Astrocyte (in vitro differentiated cells and primary cell): ENCODE measurements at regions not wholly inside any gene's neighbourhood (a gene's known extent, or its start where the extent isn't known, plus 50 kb on each side); places are given as distances from the start of the nearest gene placed in this dataset.

Experiments
- DNase-seq: peaks from one replicate; pipeline ENCODE4 v3.0.0-alpha.2; 2010; ENCODE audit warnings: low read depth
- FAIRE-seq: peaks from 2 replicates; lab custom pipeline; 2011; peaks lifted over from hg19 to GRCh38; lab: Jason Lieb, UNC
- H2AFZ ChIP-seq: 2 replicates; pipeline ENCODE4 v1.6.0; 2012; ENCODE audit warnings: low read depth, low read length, inconsistent platforms
- H3K27ac ChIP-seq: 2 replicates; pipeline ENCODE4 v1.5.1; 2011; ENCODE audit warnings: low read depth, low read length, inconsistent platforms
- H3K27me3 ChIP-seq: 2 replicates; pipeline ENCODE4 v1.6.0; 2011; ENCODE audit warnings: low read length, inconsistent platforms; ENCODE audit not compliant: insufficient read depth
- H3K36me3 ChIP-seq: 2 replicates; pipeline ENCODE4 v1.5.1; 2011; ENCODE audit warnings: low read length, inconsistent platforms; ENCODE audit not compliant: insufficient read depth
- H3K4me1 ChIP-seq: 2 replicates; pipeline ENCODE4 v1.5.1; 2011; ENCODE audit warnings: low read length, inconsistent platforms; ENCODE audit not compliant: insufficient read depth
- H3K4me2 ChIP-seq: 2 replicates; pipeline ENCODE4 v1.6.0; 2012; ENCODE audit warnings: low read length, inconsistent platforms
- H3K4me3 ChIP-seq: 2 replicates; pipeline ENCODE4 v1.5.1; 2011; ENCODE audit warnings: low read depth, mild to moderate bottlenecking, low read length, inconsistent platforms; ENCODE audit not compliant: insufficient read depth
- H3K79me2 ChIP-seq: 2 replicates; pipeline ENCODE4 v1.6.0; 2012; ENCODE audit warnings: mild to moderate bottlenecking, low read length, inconsistent platforms; ENCODE audit not compliant: insufficient read depth
- H3K9ac ChIP-seq: 2 replicates; pipeline ENCODE4 v1.6.0; 2012; ENCODE audit warnings: mild to moderate bottlenecking, low read length, inconsistent platforms
- H3K9me3 ChIP-seq: 2 replicates; pipeline ENCODE4 v1.5.1; 2012; ENCODE audit warnings: low read depth, mild to moderate bottlenecking, low read length, inconsistent platforms; ENCODE audit not compliant: insufficient read depth
- H4K20me1 ChIP-seq: 2 replicates; pipeline ENCODE4 v1.6.0; 2012; ENCODE audit warnings: low read length, inconsistent platforms; ENCODE audit not compliant: insufficient read depth
- H3K27ac Mint-ChIP-seq: one replicate; pipeline ENCODE4 v1.8.0; 2021; ENCODE audit warnings: mild to moderate bottlenecking, mixed read lengths; ENCODE audit not compliant: unreplicated experiment
- H3K27me3 Mint-ChIP-seq: one replicate; pipeline ENCODE4 v1.8.0; 2021; ENCODE audit warnings: low read depth, mixed read lengths; ENCODE audit not compliant: unreplicated experiment
- H3K36me3 Mint-ChIP-seq: one replicate; pipeline ENCODE4 v1.8.0; 2021; ENCODE audit warnings: low read depth, mixed read lengths; ENCODE audit not compliant: unreplicated experiment
- H3K4me1 Mint-ChIP-seq: one replicate; pipeline ENCODE4 v1.8.0; 2021; ENCODE audit warnings: low read depth, mixed read lengths; ENCODE audit not compliant: unreplicated experiment
- H3K4me3 Mint-ChIP-seq: one replicate; pipeline ENCODE4 v1.8.0; 2021; ENCODE audit warnings: mild to moderate bottlenecking, moderate library complexity, mixed read lengths; ENCODE audit not compliant: unreplicated experiment
- H3K9me3 Mint-ChIP-seq: one replicate; pipeline ENCODE4 v1.8.0; 2021; ENCODE audit warnings: mild to moderate bottlenecking, mixed read lengths; ENCODE audit not compliant: unreplicated experiment
- EZH2 ChIP-seq: IDR thresholded peaks from 2 replicates; pipeline ENCODE4 v1.6.1; 2012; ENCODE audit warnings: mild to moderate bottlenecking, low read length, inconsistent platforms; ENCODE audit not compliant: insufficient read depth
- TF ChIP-seq, protein P1 (sequence below): IDR thresholded peaks from 2 replicates; pipeline ENCODE4 v1.5.1; 2011; ENCODE audit warnings: low read depth, mild to moderate bottlenecking, inconsistent platforms, low read length, moderate library complexity; ENCODE audit not compliant: insufficient read depth

DNA sequence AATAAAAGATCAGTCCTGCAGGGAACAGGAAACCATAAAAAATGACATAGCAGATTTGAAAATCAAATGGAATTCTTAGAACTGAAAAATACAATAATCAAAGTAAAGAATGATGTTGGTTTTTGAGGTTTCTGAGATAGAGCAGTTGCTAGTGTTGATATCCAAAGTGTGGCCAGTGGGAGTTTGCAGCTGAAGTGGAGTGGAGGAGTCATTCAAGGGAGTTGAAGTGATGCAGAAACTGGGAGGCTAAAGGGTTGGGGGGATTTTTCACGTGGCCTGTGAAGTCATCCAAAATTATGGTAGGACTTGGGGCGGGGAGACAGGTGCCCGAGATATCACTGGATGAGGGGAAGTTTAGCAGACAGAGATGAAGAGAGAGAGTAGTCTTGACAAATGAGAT lies 123.6 kb downstream of the CDC5L start:
- Mint-ChIP-seq H3K9me3 (no peaks in the 10 kb centered on the region), H3K4me1 (no peaks in the 10 kb centered on the region), H3K27ac (no peak overlapping the region), H3K27me3 (peaks cover 3% of the 10 kb centered on the region), H3K36me3 (no peaks in the 10 kb centered on the region), H3K4me3 (no peak overlapping the region)
- H3K4me3 ChIP-seq = no peak overlapping the region
- no peaks in the 10 kb centered on the region for H3K79me2 ChIP-seq
- H3K27me3 ChIP-seq = peaks cover 31% of the 10 kb centered on the region
- H4K20me1 ChIP-seq = no peaks in the 10 kb centered on the region
- no peak overlapping the region for H3K27ac ChIP-seq
- H3K36me3 ChIP-seq = no peaks in the 10 kb centered on the region
- FAIRE-seq (no peak), DNase-seq (peak; percentile 72)
- H3K4me2 ChIP-seq = no peak overlapping the region
- H3K9me3 ChIP-seq = no peaks in the 10 kb centered on the region
- H3K9ac ChIP-seq = no peak overlapping the region
- H2AFZ ChIP-seq = no peak overlapping the region
- TF ChIP-seq, protein P1, sequence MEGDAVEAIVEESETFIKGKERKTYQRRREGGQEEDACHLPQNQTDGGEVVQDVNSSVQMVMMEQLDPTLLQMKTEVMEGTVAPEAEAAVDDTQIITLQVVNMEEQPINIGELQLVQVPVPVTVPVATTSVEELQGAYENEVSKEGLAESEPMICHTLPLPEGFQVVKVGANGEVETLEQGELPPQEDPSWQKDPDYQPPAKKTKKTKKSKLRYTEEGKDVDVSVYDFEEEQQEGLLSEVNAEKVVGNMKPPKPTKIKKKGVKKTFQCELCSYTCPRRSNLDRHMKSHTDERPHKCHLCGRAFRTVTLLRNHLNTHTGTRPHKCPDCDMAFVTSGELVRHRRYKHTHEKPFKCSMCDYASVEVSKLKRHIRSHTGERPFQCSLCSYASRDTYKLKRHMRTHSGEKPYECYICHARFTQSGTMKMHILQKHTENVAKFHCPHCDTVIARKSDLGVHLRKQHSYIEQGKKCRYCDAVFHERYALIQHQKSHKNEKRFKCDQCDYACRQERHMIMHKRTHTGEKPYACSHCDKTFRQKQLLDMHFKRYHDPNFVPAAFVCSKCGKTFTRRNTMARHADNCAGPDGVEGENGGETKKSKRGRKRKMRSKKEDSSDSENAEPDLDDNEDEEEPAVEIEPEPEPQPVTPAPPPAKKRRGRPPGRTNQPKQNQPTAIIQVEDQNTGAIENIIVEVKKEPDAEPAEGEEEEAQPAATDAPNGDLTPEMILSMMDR = no peak
- no peak for TF ChIP-seq EZH2
- peaks cover 11% of the 10 kb centered on the region for H3K4me1 ChIP-seq

DNA sequence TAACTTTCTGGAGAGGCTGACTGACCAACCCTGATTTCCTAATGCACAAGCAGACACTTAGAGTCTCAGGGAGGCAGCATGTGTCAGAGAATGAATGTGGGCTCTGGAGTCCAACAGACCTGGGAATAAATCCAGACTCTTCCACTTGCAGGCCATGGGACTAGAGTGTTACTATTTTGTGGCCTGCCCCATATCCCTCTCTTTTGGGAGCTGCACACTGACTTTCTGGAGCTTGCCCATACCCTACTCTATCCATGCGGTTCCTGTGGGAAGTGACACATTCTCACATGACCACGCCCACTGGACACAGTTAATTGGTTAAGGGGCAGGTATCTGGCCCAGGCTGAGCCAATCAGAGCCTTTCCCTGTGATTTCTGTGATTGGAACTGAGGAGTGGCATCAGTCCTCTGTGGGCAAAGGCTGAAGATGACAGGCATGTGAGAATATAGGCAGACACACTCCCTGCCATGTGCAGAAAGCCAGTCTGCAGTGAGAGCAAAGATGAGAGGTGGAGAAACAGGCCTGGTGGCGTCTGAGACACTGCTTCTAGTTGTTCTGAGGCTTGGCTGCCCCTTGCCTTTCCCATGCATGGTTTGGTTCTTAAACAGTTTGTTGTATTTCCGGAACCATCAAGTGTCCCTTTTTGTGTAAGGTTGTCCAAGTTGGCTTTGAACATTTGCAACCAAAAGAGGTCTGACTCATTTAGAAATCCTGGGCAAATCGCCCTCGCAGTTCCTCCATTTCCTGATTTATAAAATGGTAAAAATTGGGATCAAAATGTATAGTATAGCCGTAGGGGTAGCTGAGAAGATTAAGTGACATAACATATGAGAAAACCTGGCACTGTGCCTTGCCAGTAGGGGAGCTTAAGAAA lies 125.6 kb downstream of the CDC5L start:
- Histone ChIP-seq H3K27ac (no peak overlapping the region), H3K36me3 (no peaks in the 10 kb centered on the region), H3K9me3 (peaks cover 3% of the 10 kb centered on the region), H3K27me3 (peaks cover 15% of the 10 kb centered on the region), H3K9ac (no peak overlapping the region), H3K4me2 (no peak overlapping the region), H3K4me1 (peaks cover 9% of the 10 kb centered on the region), H2AFZ (no peak overlapping the region), H3K79me2 (no peaks in the 10 kb centered on the region), H4K20me1 (no peaks in the 10 kb centered on the region), H3K4me3 (no peak overlapping the region)
- no peak for TF ChIP-seq EZH2
- TF ChIP-seq, protein P1 = no peak
- Mint-ChIP-seq H3K27me3 (peaks cover 3% of the 10 kb centered on the region), H3K4me3 (no peak overlapping the region), H3K9me3 (peaks cover 3% of the 10 kb centered on the region), H3K27ac (no peak overlapping the region), H3K4me1 (no peaks in the 10 kb centered on the region), H3K36me3 (no peaks in the 10 kb centered on the region)
- FAIRE-seq (no peak), DNase-seq (peak; percentile 61)

DNA sequence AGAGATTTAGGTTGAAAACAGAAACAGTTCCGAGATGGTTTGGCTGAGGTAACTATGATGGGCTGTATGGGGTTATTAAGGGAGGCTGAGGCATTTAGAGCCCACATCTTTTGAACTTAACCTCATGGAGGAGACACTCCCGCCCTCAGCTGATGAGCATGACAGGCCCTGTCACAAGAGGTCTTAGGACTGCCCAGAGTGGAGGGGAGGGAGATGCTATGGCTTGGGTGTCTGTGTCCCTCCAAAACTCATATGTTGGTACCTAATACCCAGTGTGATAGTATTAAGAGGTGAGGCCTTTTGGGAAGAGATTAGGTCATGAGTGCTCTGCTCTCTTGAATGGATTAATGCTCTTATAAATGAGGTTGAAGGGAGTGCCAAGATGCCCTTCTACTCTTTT lies 126.6 kb downstream of the CDC5L start:
- no peak for DNase-seq
- peaks cover 3% of the 10 kb centered on the region for H3K27me3 Mint-ChIP-seq
- H3K9me3 Mint-ChIP-seq = peaks cover 3% of the 10 kb centered on the region
- no peak overlapping the region for H3K4me2 ChIP-seq
- H4K20me1 ChIP-seq = no peaks in the 10 kb centered on the region
- no peak overlapping the region for H2AFZ ChIP-seq
- H3K4me3 Mint-ChIP-seq = no peak overlapping the region
- no peaks in the 10 kb centered on the region for H3K4me1 Mint-ChIP-seq
- no peak overlapping the region for H3K27ac ChIP-seq
- H3K79me2 ChIP-seq = no peaks in the 10 kb centered on the region
- peaks cover 3% of the 10 kb centered on the region for H3K9me3 ChIP-seq
- H3K36me3 ChIP-seq = no peaks in the 10 kb centered on the region
- no peak overlapping the region for H3K9ac ChIP-seq
- peaks cover 15% of the 10 kb centered on the region for H3K27me3 ChIP-seq
- H3K27ac Mint-ChIP-seq = no peak overlapping the region
- H3K36me3 Mint-ChIP-seq = no peaks in the 10 kb centered on the region
- no peak overlapping the region for H3K4me3 ChIP-seq
- TF ChIP-seq EZH2 = no peak
- TF ChIP-seq, protein P1 = no peak
- peaks cover 2% of the 10 kb centered on the region for H3K4me1 ChIP-seq
- FAIRE-seq = no peak
